HG03575 (cell line): ENCODE measurements at regions not wholly inside any gene's neighbourhood (a gene's known extent, or its start where the extent isn't known, plus 50 kb on each side); places are given as distances from the start of the nearest gene placed in this dataset.
"Not testable (repeated sequence)": the region's sequence is repeated elsewhere in the genome, so short reads cannot be mapped to it uniquely, and the experiment has no call there.

Experiments
- ATAC-seq: cut with Tn5 transposase; IDR thresholded peaks from one replicate; pipeline ENCODE4 v1.9.1; 2021; ENCODE audit not compliant: unreplicated experiment, insufficient number of reproducible peaks, low FRiP score; ENCODE audit errors: extremely low read depth

- no peak for ATAC-seq
Measured at GRCh38 chr4:174086829-174087799, 196.4 kb downstream of the FBXO8 start.

GRCh38 chr4:174084981-174085380 is 198.5 kb downstream of the FBXO8 start:
- ATAC-seq = no peak

- no peak for ATAC-seq
Measured at GRCh38 chr4:174084542-174084941, 198.9 kb downstream of the FBXO8 start.

- no peak for ATAC-seq
Measured at GRCh38 chr4:174080361-174080760, 203.1 kb downstream of the FBXO8 start.

- ATAC-seq = no peak
Measured at GRCh38 chr4:174071595-174071994, 211.9 kb downstream of the FBXO8 start.

- no peak for ATAC-seq
Measured at GRCh38 chr4:174069848-174070330, 213.6 kb downstream of the FBXO8 start.

- ATAC-seq = no peak
Measured at GRCh38 chr4:174066611-174067205, 216.8 kb downstream of the FBXO8 start.

GRCh38 chr4:174062831-174063230 is 220.6 kb downstream of the FBXO8 start:
- no peak for ATAC-seq

- ATAC-seq = no peak
Measured at GRCh38 chr4:174061026-174061425, 222.4 kb downstream of the FBXO8 start.

GRCh38 chr4:174058846-174059245 is 224.6 kb downstream of the FBXO8 start:
- ATAC-seq = no peak

GRCh38 chr4:174056959-174057358 is 226.5 kb downstream of the FBXO8 start:
- ATAC-seq = no peak

GRCh38 chr4:174055344-174055743 is 228.1 kb downstream of the FBXO8 start:
- ATAC-seq = no peak

- ATAC-seq = no peak
Measured at GRCh38 chr4:174053895-174054294, 229.6 kb downstream of the FBXO8 start.

GRCh38 chr4:174047363-174047762 is 236.1 kb downstream of the FBXO8 start:
- no peak for ATAC-seq

GRCh38 chr4:174045829-174046228 is 237.6 kb downstream of the FBXO8 start:
- ATAC-seq = not testable (repeated sequence)

- no peak for ATAC-seq
Measured at GRCh38 chr4:174045381-174045780, 238.1 kb downstream of the FBXO8 start.

- no peak for ATAC-seq
Measured at GRCh38 chr4:174041555-174042105, 241.8 kb downstream of the FBXO8 start.

- ATAC-seq = no peak
Measured at GRCh38 chr4:174040287-174040686, 243.2 kb downstream of the FBXO8 start.

- ATAC-seq = no peak
Measured at GRCh38 chr4:174038481-174038880, 245.0 kb downstream of the FBXO8 start.

GRCh38 chr4:174037631-174038030 is 245.8 kb downstream of the FBXO8 start:
- no peak for ATAC-seq
